SHP77 (cell line): ENCODE measurements at regions not wholly inside any gene's neighbourhood (a gene's known extent, or its start where the extent isn't known, plus 50 kb on each side); places are given as distances from the start of the nearest gene placed in this dataset.
"Not testable (repeated sequence)": the region's sequence is repeated elsewhere in the genome, so short reads cannot be mapped to it uniquely, and the experiment has no call there.

Experiments
- DNase-seq, 2 experiments: peaks; one replicate each; lab custom pipeline; 2025; lab: John Stamatoyannopoulos, UW

DNA sequence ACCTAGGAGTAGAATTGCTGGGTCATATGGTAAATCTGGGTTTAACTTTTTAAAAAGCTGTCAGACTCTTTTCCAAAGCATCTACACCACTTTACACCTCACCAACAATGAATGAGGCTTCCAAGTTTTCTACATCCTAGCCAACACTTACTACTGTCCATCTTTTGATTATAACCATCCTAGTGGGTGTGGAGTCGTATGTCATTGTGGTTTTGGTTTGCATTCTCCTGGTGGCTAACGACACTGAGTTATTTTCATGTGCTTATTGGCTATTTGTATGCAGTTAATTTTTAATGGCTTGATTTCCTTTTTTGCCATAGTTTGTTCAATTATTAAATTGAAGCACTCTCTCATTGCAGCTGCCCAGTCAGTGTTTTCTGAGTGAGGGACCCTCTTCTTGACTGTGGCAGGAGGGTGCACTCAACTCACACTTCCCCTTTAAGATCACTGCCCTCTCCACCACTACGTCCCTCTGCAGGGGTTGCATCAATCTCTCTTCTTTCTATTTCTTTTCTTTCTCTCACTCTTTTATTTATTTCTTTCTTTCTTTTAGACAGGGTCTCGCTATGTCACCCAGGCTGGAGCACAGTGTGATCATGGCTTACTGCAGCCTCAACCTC lies 182.3 kb downstream of the C9orf152 start:
- no peak for DNase-seq

GRCh38 chr9:110027671-110028081 lies 180.3 kb downstream of the C9orf152 start:
- peak; percentile 65 for DNase-seq

DNA sequence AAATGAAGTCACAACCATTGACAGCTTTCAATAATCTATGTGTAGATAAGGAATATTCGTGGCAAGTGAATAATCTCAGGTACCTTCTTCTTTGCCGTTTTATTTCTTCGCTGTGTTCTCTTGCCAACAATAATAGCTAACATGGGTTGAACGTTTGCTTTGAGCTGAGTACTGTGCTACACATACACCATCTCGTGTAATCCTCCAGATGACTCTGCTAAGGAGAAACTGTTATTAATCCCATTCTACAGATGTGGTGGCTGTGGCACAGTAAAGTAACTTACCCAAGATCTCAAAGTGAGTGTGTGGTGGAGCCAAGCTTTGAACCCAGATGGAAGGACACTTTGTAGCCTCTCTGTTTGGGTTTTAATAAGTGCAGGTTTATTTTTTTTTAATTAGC lies 179.7 kb downstream of the C9orf152 start:
- DNase-seq = no peak

GRCh38 chr9:110028676-110029075 lies 179.3 kb downstream of the C9orf152 start:
- no peak for DNase-seq

- no peak for DNase-seq
Measured at GRCh38 chr9:110029429-110029955, 178.5 kb downstream of the C9orf152 start.

GRCh38 chr9:110029956-110030480 lies 177.9 kb downstream of the C9orf152 start:
- DNase-seq = no peak

- DNase-seq = no peak
Measured at GRCh38 chr9:110030632-110031031, 177.3 kb downstream of the C9orf152 start.

DNA sequence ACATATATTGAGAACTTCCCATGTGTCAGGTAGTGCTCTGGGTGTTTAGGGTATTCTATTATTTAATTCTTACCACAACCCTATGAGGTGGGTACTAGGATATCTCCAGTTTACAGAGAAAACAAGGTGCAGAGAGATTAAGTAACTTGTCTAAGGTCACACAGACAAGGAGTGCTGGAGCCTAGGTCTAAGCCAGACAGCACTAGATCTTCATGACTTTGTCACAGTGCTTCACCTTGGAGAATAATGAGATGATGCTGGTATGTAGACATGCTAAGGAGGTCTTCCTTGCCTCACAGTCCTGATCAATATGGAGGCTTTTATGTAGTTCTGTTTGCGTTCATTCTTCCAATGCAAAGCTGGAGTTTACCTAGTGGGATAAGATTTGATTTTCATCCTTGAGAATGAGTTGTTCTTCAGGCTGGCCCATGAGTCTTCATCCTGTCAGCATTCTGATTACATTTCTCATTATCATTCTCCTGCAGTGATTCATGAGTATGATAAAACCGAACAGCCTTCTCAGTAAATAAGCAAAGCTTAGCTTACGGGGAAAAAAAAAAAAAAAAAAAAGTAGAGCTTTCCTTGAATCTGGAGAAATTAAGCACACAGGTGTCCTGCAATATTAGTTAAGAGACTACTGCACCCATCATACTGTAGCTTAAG lies 176.3 kb downstream of the C9orf152 start:
- no peak for DNase-seq

GRCh38 chr9:110032532-110032931 lies 175.4 kb downstream of the C9orf152 start:
- DNase-seq = not testable (repeated sequence)

DNA sequence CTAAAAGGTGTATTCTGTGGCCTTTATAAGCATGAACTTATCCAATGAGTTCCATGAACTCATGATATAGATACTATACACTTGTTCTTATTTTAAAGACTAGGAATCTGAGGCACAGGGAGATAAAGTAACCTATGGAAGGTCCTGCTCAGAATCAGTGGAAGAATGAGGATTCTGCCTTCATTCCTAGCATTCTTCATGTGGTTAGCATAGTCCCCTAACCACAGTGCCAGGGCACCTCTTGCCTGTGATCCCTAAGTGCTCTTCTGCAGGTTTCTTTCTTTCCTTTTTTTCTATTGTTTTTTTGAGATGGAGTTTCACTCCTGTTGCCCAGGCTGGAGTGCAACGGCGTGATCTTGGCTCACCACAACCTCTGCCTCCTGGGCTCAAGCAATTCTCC lies 174.1 kb downstream of the C9orf152 start:
- no peak for DNase-seq

DNA sequence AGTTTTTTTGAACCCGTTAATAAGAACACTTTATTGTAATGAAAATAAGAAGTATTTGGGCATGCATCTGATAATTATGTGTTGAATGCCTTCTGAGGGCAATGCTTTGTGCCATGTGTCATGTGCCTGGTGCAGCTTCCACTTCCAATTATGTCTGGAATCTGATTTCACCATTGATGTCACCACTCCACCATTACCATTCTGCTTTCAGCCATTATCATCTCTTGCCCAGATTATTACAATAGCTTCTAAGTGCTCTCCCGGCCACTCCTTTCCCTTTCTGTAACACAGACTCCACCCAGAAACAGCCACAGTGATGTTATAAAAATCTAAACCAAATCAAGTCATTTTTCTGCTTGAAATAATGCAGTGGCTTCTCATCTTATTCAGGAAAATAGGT lies 171.7 kb downstream of the C9orf152 start:
- DNase-seq = no peak

- DNase-seq = no peak
Measured at GRCh38 chr9:110040788-110041187, 167.2 kb downstream of the C9orf152 start.

DNA sequence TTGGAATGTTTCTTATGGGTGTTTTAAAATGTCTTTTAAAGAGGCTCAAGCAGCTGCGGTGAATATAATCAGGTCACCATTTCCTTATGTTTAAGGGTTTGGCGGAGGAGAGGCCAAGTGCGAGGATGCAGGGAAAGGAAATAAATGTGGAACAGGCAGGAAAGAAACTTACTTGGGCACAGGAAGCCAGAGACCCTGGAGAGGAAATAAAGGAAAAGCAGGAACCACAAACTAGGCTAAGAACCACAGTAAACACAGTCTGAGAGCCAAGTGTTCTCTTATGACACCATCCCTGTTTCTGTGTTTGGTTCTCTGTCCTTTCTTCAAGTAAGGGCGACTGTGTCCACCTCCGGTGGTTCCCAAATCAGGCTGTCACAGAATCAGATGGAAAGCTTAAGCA lies 166.5 kb downstream of the C9orf152 start:
- DNase-seq = no peak

DNA sequence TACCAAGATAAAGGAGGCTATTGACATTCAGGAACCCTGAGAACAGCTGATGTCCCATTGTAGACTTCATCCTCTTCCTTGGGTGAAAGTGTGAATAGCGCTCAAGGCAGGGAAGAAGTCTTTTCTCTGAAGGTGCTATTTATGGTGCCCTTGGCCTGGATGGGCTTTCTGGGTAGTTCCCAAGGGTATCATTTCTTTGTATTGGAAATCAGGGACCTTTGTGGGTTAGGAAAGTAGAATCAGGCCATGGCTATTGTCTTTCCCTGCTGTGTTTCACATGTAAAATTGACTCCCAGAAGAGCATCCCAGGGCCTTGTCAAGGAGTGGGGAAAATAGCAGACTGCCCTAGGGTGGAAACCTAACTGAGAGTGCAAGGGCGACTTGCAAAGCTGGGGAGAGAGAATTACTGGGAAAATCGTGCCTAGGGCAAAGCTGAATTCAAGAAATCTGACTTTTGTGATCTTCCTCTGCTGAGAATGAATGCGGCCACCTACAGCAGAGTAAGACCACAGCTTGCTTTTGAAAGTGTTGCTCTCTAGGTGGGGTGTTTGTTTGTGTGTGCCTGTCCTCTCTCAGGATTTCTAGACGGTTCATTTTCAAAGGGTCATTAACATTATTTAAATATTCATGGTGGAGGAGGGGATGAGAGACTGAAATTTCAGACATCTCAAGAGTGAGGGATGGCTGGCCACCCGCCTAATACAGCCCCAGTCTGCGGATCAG lies 160.6 kb downstream of the C9orf152 start:
- peak in 1 of 2 experiments; percentile 37 for DNase-seq

GRCh38 chr9:110047955-110048402 lies 160.0 kb downstream of the C9orf152 start:
- DNase-seq = peak; percentile 57 to 69

DNA sequence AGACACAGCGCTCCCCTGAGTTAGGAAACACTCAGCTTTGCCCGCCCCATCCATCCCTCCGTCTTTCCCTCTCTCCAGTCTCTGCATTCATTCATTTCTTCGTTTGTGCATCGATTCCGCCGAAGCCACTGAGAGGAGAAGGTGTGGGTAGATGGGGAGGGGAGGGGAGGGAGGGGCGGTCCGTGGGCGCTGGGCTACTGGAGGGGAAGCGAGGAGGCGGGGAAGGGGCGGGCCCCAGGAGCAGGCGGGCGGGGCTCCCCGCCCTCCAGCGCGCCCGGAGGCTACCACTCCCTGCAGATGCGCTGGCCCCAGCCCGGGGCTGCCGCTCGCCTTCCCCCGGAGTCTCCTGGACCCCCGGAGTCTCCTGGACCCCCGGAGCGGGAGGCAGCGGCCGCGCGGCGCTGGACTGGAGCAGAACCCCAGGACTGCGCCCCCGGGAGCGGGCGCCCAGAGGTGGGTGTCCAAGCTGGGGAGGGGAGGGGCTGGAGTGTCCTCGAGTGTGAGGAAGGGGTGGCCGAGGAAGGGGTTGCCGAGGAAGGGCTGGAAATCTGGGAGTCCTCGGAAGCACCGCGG lies 159.5 kb downstream of the C9orf152 start:
- peak; percentile 81 to 83 for DNase-seq

DNA sequence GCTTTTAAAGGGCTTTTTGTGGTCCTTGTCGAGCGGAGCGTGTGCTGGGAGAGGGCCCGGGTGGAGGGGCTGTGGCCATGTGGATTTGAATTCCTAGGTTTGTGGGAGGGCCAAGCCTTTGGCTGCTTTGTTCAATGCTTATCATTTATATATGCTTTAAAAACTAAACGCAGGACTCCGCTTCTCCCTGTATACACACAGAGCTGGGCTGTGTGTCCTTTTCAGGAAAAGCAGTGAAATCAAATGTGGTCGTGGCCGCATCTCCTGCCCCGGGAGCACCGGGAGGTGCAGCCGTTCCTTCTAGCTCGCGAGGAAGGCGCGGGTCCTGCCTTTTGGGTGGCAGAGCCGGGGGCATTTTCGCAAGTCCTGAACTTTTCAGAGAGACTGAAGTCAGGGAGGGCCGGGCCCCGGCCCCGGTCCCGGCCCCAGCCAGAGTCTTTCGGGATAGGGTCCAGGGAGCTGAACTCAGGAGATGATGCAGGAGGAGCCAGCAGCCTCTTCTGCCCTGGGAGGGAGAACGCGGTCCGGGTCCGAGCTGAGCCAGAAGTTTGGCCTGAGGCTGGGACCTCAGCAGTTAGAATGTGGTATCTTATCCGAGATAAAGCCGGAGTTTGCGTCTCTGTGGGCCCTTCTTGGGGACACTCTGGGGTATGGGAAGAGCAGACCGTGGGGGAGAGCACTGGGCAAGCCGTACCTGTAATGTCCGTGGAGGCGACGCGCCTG lies 158.8 kb downstream of the C9orf152 start:
- peak; percentile 16 to 32 for DNase-seq

DNA sequence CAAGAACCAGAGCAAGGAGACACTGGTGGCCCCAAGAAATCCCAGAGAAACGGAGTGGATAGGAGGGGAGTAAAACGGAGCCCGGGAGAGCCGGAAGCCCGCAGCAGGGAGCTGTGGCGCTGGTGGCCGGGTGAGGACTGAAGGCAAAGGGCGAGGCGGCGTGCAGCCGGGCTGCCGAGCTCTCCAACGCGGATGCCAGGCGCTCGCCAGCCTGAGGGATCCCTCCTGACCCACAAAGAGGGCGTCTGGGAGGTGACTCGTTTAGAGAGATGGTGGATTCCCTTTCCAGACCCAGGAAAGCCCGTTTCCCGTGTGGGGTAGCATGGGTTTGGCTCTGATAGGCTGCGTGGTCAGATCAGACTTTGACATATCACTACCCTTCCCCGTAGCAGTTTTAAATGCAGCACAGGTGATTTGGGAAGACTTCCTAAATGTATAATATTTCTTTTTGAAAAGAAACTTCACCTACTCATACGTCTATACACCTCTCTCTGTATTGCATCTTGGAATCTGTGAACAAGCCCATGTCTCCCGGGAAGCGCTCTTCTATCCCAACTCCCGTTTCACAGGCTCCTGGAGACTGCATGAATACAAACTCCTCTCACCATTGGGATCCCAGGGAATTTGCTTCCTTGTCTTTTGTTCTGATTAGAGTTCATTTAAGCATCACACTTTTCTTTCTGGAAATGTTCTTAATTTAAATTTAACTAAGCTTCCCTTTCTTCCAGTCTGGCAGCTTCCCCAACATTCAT lies 158.1 kb downstream of the C9orf152 start:
- DNase-seq = peak in 1 of 2 experiments; percentile 30

GRCh38 chr9:110050925-110051355 lies 157.0 kb downstream of the C9orf152 start:
- no peak for DNase-seq

- no peak for DNase-seq
Measured at GRCh38 chr9:110056062-110056461, 151.9 kb downstream of the C9orf152 start.
